DMS53 (cell line): ENCODE measurements at regions not wholly inside any gene's neighbourhood (a gene's known extent, or its start where the extent isn't known, plus 50 kb on each side); places are given as distances from the start of the nearest gene placed in this dataset.

Experiments
- DNase-seq: peaks from one replicate; lab custom pipeline; 2025; lab: John Stamatoyannopoulos, UW

GRCh38 chr16:14360326-14361037 is 269.6 kb downstream of the PARN start:
- DNase-seq: no peak

- DNase-seq: no peak
Observed at GRCh38 chr16:14358697-14359305, 271.3 kb downstream of the PARN start.

DNA sequence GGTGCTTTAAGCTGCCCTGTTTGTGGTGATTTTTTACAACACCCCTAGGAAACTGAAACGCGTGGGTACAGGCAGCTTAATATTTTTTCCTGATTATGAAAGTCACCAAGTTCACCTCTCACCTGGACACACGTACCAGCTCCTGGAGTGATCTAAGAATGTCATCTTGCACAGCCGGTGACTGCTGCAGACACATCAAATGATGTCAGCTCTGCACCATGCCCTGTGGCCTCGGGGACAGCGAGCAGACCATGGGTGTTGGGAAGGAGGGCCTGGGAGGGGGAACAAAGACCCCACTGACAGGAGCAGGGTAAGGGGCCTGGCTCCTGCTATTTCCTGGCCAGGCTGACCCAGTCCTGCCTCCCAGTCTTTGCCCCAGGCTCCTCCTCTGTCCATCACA is 272.7 kb downstream of the PARN start:
- DNase-seq: no peak

- no peak for DNase-seq
Observed at GRCh38 chr16:14356064-14356463, 274.0 kb downstream of the PARN start.

GRCh38 chr16:14354561-14355351 is 275.3 kb downstream of the PARN start:
- DNase-seq: no peak

DNA sequence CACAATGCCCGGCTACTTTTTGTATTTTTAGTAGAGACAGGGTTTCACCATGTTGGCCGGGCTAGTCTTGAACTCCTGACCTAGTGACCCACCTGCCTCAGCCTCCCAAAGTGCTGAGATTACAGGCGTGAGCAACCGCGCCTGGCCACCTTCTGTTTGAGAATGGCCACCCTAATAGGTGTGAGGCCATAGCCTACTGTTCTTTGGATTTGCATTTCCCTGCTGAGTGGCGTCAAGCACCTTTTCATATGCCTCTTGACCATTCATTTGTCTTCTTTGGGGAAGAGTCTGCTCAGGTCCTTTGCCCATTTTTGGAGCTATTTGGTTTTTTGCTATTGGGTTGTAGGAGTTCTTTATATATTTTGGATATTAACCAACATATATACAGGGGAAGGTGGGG is 276.7 kb downstream of the PARN start:
- no peak for DNase-seq

GRCh38 chr16:14351647-14352046 is 278.4 kb downstream of the PARN start:
- DNase-seq: peak; percentile 52

GRCh38 chr16:14350626-14351025 is 279.4 kb downstream of the PARN start:
- no peak for DNase-seq

GRCh38 chr16:14350081-14350480 is 279.0 kb downstream of the MRTFB start:
- no peak for DNase-seq

DNA sequence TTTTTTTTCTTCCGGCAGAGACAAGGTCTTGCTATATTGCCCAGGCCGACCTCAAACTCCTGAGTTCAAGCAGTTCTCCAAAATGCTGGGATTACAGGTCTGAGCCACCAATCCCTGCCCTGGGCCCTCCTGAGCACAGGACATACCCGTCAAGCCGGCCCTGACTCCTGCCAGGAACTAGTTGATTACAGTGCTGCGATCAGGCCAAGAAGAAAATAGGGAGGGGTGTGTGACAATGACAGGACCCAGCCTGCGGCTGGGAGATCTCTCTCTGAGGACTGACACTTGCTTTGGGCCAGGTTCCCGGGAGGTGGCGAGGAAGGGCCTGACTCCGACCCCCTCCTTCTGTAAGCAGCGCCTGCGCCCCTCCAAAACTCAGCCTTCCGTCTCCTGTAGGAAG is 276.6 kb downstream of the MRTFB start:
- no peak for DNase-seq

DNA sequence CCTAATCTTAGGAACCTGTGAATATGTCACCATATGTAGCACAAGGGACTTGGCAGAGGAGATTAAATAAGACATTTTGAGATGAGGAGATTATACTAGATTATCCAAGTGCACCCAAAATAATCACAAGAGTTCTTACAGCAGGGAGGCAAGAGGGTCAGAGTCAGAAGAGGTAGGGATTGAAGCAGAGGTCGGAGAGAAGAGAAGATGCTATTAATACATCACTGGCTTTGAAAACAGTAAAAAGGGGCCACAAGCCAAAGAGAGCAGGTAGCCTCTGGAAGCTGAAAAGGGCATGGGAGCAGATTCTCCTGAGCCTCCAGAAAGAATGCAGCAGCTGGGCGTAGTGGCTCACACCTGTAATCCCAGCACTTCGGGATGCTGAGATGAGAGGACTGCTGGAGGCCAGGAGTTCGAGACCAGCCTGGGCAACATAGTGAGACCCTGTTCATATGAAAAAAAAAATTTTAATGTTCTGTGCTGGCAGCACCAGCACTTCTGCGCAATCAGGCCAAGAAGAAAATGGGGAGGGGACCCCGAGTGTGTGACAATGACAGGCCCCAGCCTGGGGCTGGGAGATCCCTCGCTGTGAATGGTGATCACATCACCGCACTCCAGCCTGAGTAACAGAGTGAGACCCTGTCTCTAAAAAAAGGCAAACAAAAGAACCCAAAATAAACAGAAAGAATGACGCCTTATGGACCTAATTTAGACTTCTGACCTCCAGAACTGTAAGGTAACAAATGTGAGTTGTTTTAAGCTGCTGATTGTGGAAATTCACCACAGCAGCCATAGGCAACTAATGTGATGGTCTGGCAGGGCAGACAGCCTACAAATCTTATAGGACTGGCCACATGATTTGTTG is 275.4 kb downstream of the MRTFB start:
- DNase-seq: no peak

DNA sequence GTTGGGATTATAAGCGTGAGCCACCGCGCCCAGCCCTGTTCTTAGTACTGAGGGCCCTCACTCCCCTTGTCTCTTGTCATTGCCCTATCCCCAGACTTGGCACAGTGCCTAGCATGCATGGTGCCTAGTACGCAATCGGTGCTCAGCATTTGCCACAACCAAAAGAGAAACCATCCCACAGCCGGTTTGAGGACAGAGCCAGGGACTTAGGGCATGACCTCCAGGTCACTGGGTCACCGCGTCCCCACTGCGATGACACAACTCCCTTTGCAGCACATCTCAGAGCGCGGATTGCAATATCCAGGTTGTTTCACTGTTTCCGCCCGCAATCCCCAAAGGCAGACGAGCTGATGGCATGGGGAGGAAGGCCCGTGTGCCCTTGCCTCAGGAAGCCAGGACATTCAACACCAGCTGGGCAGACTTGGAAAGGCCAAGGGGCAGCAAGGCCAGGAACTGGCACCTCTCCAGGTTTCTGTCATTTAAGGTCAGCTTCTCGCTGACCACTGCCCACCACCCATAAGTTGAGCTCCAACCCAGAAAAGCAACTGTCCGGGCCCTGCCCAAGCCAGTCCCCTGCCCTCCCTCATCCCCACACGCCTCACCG is 274.5 kb downstream of the MRTFB start:
- DNase-seq: no peak

DNA sequence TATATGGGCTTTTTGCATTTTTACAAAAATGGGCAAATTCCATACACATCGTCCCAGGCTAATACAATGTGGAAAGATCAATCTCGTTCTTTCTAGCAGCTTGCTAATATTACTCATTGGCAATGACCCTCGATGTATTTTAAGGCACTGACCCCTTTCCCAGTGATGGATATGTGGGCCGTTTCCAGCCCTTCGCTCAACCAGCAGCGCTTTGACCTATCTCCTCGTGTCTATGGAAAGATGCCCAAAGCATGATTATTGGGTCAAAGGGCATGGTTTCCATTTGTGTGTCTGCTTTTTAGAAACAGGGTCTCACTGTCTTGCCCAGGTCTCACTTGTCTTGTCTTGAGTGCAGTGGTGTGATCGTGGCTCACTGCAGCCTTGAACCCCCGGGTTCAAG is 273.8 kb downstream of the MRTFB start:
- no peak for DNase-seq

DNA sequence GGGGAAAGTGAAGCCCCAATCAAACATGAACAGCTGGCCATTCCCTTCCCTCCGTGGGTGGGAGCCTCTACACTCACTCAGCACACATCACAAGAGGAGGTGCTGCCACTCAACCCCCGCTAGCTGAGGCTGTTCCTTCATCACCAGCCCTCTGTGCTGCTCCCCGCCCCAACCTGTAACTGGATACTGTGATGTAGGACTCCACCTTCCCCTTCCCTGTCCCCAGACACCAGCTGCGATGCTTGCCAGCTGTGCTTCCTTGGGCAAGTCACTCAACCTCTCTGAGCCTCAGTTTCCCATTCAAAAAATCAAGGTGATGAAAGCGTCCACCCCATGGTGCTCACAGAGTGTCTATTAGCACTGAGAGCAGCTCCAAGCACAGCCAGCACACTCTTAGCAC is 273.2 kb downstream of the MRTFB start:
- no peak for DNase-seq

GRCh38 chr16:14341324-14342225 is 270.5 kb downstream of the MRTFB start:
- DNase-seq: no peak

- DNase-seq: no peak
Observed at GRCh38 chr16:14339694-14340093, 268.6 kb downstream of the MRTFB start.

DNA sequence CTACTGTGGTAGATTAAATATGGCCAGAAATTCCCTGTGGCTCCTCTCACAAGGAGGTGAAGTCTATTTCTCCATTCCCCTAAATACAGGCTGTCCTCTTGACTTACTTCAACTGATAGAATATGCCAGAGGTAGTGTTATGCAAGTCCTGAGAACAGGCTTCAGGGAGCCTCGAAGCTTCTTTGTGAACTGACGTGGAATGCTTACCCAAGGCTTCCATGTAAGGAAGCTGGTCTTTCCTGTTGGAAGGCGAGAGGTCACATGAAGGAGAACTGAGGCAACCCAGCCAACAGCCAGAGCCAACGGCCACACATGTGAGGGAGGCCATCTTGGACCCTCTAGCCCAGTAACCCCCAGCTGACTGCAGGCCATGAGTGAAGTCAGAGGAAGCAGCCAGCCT is 267.9 kb downstream of the MRTFB start:
- no peak for DNase-seq

- no peak for DNase-seq
Observed at GRCh38 chr16:14338236-14338635, 267.1 kb downstream of the MRTFB start.

- DNase-seq: peak; percentile 29
Observed at GRCh38 chr16:14337303-14338191, 266.4 kb downstream of the MRTFB start.

DNA sequence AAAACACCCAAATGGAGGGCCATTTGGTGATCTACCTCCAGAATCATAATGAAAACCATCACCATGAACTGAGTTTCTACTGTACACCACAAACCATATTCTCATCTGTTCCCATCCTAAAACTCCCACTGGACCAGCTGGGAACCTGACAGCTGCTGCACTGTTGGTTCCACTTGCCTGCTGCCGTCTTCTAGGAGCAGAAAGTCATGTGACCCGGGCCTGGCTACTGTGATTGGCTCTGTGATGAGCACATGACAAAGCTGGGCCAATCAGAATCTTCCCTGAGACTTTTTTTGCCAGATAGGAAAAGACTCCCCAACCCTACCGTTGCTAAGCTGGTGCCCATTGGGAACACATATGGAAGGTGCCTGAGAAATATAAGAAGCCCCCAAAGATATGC is 264.2 kb downstream of the MRTFB start:
- DNase-seq: peak; percentile 25
